Fibroblast of lung (primary cell): ENCODE measurements at regions not wholly inside any gene's neighbourhood (a gene's known extent, or its start where the extent isn't known, plus 50 kb on each side); places are given as distances from the start of the nearest gene placed in this dataset.
A peak's percentile ranks its signal among the peaks of the same experiment; 100 is the strongest.
"Not testable (repeated sequence)": the region's sequence is repeated elsewhere in the genome, so short reads cannot be mapped to it uniquely, and the experiment has no call there.

Experiments used
- DNase-seq, 2 donors: peaks; one replicate each; pipeline versions ENCODE4 v3.0.0 to v3.0.0-alpha.2; 2010; ENCODE audit warnings: low read depth in 2 of 2
- H2AFZ ChIP-seq: 2 replicates; pipeline ENCODE4 v1.5.1; 2012; ENCODE audit warnings: low read length, control low read depth, inconsistent platforms
- H3K27ac ChIP-seq: 2 replicates; pipeline ENCODE4 v1.5.1; 2011; ENCODE audit warnings: low read length, control low read depth; ENCODE audit not compliant: insufficient read depth
- H3K27me3 ChIP-seq: 2 replicates; pipeline ENCODE4 v1.5.1; 2011; ENCODE audit warnings: mild to moderate bottlenecking, low read length; ENCODE audit not compliant: control insufficient read depth, insufficient read depth
- H3K36me3 ChIP-seq: 2 replicates; pipeline ENCODE4 v1.5.1; 2011; ENCODE audit warnings: low read length; ENCODE audit not compliant: control insufficient read depth, insufficient read depth
- H3K4me1 ChIP-seq: 2 replicates; pipeline ENCODE4 v1.5.1; 2011; ENCODE audit warnings: low read length; ENCODE audit not compliant: control insufficient read depth, insufficient read depth; ENCODE audit errors: extremely low read depth
- H3K4me2 ChIP-seq: 2 replicates; pipeline ENCODE4 v1.5.1; 2011; ENCODE audit warnings: low read length, control low read depth; ENCODE audit not compliant: insufficient read depth; ENCODE audit errors: extremely low read depth
- H3K4me3 ChIP-seq, 4 experiments: fragments of 200-600 bp in 1 of 4; sonication (generic) in 1 of 4; replicated peaks in 1 of 4; 2 replicates each; pipeline ENCODE4 v1.5.1; 2011 to 2016; ENCODE audit warnings: low read length in 4 of 4, low read depth in 3 of 4, mild to moderate bottlenecking in 3 of 4, control low read depth in 2 of 4, inconsistent platforms in 1 of 4, mixed read lengths in 1 of 4; ENCODE audit not compliant: insufficient read depth in 1 of 4; ENCODE audit errors: control extremely low read depth in 1 of 4
- H3K79me2 ChIP-seq: 2 replicates; pipeline ENCODE4 v1.5.1; 2012; ENCODE audit warnings: mild to moderate bottlenecking, low read length, inconsistent platforms; ENCODE audit not compliant: control insufficient read depth, insufficient read depth
- H3K9ac ChIP-seq: 2 replicates; pipeline ENCODE4 v1.5.1; 2011; ENCODE audit warnings: mild to moderate bottlenecking, low read length, control low read depth; ENCODE audit not compliant: insufficient read depth
- H3K9me3 ChIP-seq: 2 replicates; pipeline ENCODE4 v1.5.1; 2012; ENCODE audit warnings: low read depth, low read length; ENCODE audit not compliant: control insufficient read depth, insufficient read depth
- H4K20me1 ChIP-seq: 2 replicates; pipeline ENCODE4 v1.5.1; 2011; ENCODE audit warnings: low read length; ENCODE audit not compliant: control insufficient read depth, insufficient read depth; ENCODE audit errors: extremely low read depth
- TF ChIP-seq, protein P1 (sequence below), 2 donors: IDR thresholded peaks in 1 of 2; conservative IDR thresholded peaks in 1 of 2; 1 replicate in 1 of 2; 2 replicates in 1 of 2; pipeline ENCODE4 v1.5.1; 2011 to 2012; ENCODE audit warnings: low read length in 2 of 2, control low read depth in 1 of 2, inconsistent platforms in 1 of 2, low read depth in 1 of 2, mild to moderate bottlenecking in 1 of 2

- H3K9ac ChIP-seq, H3K9me3 ChIP-seq, H4K20me1 ChIP-seq, H3K4me1 ChIP-seq, H3K27me3 ChIP-seq, DNase-seq, H3K79me2 ChIP-seq, H3K4me2 ChIP-seq, H2AFZ ChIP-seq, H3K4me3 ChIP-seq, H3K27ac ChIP-seq, H3K36me3 ChIP-seq: not testable (repeated sequence)
These were observed 308.8 kb upstream of the PLGLB1 start for GRCh38 chr2:87330486-87330885.

DNA sequence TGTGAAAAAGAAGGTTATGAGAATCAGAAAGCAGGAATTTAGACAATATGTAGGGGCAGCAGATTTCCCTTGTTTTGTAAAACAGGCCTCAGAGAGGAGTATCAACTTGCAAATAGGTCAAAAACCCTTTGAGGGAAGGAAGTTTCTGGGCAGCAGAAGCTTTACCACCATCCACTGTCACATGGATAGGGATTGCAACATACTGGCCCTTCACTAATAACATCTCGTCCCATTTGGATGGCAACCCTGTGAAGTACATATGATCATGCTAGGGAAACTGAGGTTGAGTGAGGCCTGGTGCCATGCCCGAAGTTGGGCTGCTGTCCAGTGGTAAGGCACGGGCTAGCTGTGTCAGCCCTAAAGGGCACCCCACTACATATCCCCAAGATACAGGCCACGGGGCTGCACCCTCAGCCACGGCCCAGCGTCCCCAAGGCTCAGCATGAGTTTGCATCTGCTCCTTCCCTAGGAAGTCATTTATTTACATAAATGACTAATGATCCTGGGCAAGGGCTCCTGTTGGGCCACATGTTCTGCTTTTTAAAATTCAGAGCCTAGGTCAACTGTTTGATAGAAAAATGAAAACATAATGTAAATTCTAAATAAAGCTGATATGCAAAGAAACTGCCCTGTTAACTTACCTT, 310.4 kb upstream of the PLGLB1 start:
- DNase-seq, H3K9me3 ChIP-seq, H3K4me2 ChIP-seq, H3K4me1 ChIP-seq, H3K36me3 ChIP-seq, H2AFZ ChIP-seq, H4K20me1 ChIP-seq, H3K27ac ChIP-seq, H3K9ac ChIP-seq, H3K79me2 ChIP-seq, H3K27me3 ChIP-seq, H3K4me3 ChIP-seq: not testable (repeated sequence)

DNA sequence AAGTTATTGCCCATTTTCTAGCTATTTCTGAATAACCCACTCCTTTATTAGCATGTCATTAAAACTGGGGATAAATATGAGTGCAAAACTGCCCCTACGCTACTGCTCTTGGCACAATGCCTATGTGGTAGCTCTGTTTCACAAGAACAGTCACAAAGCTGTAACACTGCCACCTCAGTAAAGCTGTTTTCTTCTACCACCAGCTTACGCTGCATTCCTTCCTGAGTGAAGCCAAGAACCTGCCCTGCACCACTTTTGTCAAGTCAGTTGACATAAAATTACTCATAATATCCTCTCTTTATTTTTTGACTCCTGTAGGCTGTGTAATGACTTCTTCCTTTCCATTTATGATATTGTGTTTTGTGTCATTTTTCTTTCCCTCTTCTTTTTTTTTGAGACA, 313.2 kb upstream of the PLGLB1 start:
- not testable (repeated sequence) for H3K4me3 ChIP-seq, H3K27ac ChIP-seq, H3K36me3 ChIP-seq, H4K20me1 ChIP-seq, H3K4me2 ChIP-seq, H3K79me2 ChIP-seq, H2AFZ ChIP-seq, H3K27me3 ChIP-seq, DNase-seq, H3K9me3 ChIP-seq, H3K9ac ChIP-seq, H3K4me1 ChIP-seq

- not testable (repeated sequence) for H3K27me3 ChIP-seq, H3K4me2 ChIP-seq, H4K20me1 ChIP-seq, H3K27ac ChIP-seq, H3K9ac ChIP-seq, H2AFZ ChIP-seq, H3K4me1 ChIP-seq, H3K4me3 ChIP-seq, H3K36me3 ChIP-seq, H3K9me3 ChIP-seq, H3K79me2 ChIP-seq
- DNase-seq: peak; percentile 62 to 63
These were observed 317.4 kb upstream of the PLGLB1 start for GRCh38 chr2:87338998-87339397.

- not testable (repeated sequence) for H3K4me2 ChIP-seq, H2AFZ ChIP-seq, H3K36me3 ChIP-seq, H3K27me3 ChIP-seq, H3K9me3 ChIP-seq, H3K4me3 ChIP-seq, H4K20me1 ChIP-seq, H3K4me1 ChIP-seq, H3K9ac ChIP-seq, H3K27ac ChIP-seq, H3K79me2 ChIP-seq
- TF ChIP-seq, protein P1, sequence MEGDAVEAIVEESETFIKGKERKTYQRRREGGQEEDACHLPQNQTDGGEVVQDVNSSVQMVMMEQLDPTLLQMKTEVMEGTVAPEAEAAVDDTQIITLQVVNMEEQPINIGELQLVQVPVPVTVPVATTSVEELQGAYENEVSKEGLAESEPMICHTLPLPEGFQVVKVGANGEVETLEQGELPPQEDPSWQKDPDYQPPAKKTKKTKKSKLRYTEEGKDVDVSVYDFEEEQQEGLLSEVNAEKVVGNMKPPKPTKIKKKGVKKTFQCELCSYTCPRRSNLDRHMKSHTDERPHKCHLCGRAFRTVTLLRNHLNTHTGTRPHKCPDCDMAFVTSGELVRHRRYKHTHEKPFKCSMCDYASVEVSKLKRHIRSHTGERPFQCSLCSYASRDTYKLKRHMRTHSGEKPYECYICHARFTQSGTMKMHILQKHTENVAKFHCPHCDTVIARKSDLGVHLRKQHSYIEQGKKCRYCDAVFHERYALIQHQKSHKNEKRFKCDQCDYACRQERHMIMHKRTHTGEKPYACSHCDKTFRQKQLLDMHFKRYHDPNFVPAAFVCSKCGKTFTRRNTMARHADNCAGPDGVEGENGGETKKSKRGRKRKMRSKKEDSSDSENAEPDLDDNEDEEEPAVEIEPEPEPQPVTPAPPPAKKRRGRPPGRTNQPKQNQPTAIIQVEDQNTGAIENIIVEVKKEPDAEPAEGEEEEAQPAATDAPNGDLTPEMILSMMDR (conservative IDR thresholded peaks at IDR 0.05 in 1 of 2, IDR thresholded peaks at IDR 0.05 in 1 of 2; ENCODE audit: low read depth in 1 of 2, low read length in 2 of 2): peak; percentile 39
- peak; percentile 62 to 75 for DNase-seq
These were observed 320.0 kb upstream of the PLGLB1 start for GRCh38 chr2:87341601-87342014.

GRCh38 chr2:87342175-87342574, 320.5 kb upstream of the PLGLB1 start:
- H3K9ac ChIP-seq, H3K79me2 ChIP-seq, H4K20me1 ChIP-seq, H2AFZ ChIP-seq, DNase-seq, H3K4me2 ChIP-seq, H3K27ac ChIP-seq, H3K4me3 ChIP-seq, H3K27me3 ChIP-seq, H3K4me1 ChIP-seq, H3K36me3 ChIP-seq, H3K9me3 ChIP-seq: not testable (repeated sequence)
